Head of caudate nucleus (tissue), 42 donors: ENCODE measurements at regions not wholly inside any gene's neighbourhood (a gene's known extent, or its start where the extent isn't known, plus 50 kb on each side); places are given as distances from the start of the nearest gene placed in this dataset.

Source experiments
- DNase-seq, 42 donors: peaks; one replicate each; pipeline versions ENCODE4 v3.0.0 to v3.0.0-alpha.2; 2020 to 2021; ENCODE audit warnings: mixed read lengths in 7 of 42
- intact Hi-C: fragments of 100-400 bp; cut with DNase I; formaldehyde crosslinking; loops from one replicate; pipeline ENCODE4 v1.15.0; 2022

DNA sequence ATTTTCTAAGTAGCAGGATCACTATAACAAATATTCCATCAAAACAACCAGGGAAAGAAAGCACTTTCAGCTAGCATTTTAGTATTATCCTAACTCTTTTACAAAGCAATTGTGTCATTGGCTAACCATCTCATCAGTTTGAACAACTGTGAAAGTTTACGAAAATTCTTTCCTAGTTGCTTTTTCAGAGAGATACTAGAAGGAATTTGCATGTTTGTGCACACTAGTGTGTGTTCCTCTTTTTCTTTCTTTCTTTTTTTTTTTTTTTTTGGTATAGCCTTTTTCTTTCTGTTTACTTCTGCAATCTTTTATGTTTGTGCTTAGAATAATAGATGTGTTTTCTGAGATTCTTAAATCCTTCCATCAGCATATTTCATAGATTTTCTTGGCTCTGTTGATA lies 124.7 kb upstream of the SEMA6A start:
- intact Hi-C loops: no loop called here
- no peak for DNase-seq

DNA sequence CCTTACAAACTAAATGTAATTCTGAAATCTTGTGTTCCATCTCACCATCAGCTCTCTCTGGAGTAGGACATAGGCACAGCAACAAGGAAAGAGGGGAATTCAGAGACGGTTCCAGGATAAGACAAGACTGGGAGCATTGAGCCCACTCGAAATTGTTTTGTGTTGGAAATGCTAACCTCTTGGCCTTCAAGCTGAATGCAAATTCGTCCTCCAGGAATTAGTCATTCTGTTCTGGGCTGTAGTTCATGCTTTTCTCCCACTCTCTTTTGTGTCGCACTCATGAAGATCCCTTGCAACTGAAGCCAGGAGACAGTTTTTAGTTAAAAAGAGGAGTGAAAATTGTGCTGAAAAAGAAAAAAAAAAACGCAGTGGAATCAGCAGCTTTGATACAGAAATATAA lies 121.7 kb upstream of the SEMA6A start:
- DNase-seq: no peak
- intact Hi-C loops: no loop called here

DNA sequence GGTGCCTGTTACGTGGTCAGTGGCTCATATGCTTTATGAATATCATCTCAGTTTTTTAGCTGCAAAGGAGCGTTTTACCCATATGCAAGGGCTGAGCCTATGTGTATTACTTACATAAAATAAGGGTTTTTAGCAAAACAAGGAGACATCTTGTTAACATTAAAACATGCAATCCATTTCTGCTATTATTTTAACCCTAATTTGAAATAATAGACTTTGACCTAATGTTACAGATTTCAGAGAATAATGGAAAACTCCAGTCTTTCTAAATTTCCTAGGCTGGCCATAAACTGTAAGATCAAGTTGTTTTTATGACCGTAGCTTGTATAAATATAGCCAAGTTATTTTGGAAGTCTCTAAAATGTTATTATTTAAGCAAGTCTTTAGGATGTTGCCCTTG lies 121.1 kb upstream of the SEMA6A start:
- intact Hi-C loops: no loop called here

DNA sequence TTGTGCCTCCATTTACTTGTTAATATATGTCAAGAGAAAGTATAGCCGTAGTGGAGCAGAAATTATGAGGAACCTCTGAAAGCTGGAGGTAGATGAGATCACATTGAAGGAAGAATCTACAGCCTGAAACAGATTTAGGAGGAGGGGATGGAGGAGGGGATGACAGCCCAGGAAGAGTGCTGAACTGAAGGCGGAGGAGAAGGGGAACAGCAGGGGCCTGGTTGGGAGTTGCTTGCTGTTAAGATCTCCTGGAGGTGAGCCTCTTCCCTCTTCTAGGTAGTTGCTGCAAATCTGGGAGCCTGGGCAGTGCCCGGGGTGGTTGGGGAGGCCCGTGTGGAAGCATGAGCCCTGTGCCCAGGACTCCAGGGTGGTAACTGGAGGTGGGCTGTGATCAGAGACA lies 111.8 kb upstream of the SEMA6A start:
- intact Hi-C loops: no loop called here
- DNase-seq: no peak

More for the DNA sequence above, 121.1 kb upstream of the SEMA6A start:
- DNase-seq: no peak

DNA sequence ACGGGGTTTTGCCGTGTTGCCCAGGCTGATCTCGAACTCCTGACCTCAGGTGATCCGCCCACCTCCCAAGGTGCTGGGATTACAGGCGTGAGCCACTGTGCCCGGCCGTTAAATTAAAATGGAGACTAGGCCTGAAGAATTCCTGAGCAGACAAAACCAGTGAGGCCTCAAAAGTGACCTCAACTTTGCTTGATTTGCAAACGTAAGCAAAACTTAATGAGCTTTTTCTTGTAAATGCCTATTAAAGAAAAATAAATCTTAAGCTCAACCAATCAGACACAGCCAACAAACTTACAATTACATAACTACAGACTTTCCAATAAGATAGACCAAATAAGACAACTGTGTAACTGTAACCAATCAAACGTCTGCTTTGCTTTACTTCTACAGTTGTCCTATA lies 111.3 kb upstream of the SEMA6A start:
- intact Hi-C loops: no loop called here

DNA sequence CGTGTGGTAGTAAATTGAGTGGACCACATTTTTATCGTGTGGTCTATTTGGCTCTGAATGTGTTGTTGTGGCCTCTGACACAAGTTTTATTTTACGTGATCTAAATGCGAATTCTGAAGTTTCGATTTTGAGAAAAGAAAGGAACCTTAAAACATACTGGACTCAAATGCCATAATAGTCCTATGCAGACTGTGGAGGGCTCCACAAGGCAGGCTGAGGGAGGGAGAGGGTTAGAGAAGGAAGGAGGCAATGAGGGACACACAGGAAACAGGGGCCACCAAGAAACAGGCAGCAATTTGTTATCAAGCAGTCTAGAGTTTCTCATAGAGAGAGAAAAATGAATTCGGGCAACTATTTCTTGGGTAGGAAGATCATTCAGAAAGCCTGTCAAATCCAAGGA lies 110.4 kb upstream of the SEMA6A start:
- intact Hi-C loops: no loop called here
- no peak for DNase-seq

More for the DNA sequence above, 111.3 kb upstream of the SEMA6A start:
- DNase-seq: no peak

DNA sequence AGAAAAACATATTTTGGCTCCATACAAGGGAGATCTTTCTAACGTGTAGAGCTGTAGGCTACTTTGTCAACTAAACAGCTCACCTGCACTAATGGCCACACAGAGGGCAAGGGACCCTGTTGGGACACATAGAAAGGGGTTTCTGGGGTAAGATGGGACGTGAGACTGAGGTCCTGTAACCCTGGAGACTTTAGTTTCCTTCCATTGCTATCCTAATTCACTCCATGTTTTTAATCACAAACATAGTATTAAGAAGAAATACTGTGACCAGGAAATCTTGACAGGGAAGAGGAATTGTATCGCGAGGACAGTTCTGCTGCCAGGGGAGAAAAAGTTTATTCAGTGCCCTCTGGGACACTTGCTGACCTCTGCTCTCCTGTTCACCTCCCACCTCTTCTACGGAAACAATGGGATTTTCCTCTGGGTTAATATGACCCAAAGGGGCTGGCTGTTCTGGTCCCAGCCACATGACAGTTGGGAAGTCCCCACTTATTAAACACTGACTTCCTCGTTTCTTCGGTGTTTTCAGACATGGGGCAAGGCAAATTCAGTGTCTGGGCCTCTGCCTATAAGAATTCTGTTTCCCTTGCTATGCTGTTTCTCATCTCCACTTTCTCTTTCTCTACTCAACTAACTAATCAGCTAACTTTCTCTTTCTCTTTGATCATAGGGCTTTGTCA lies 106.9 kb upstream of the SEMA6A start:
- DNase-seq: no peak
- intact Hi-C loops: no loop called here

DNA sequence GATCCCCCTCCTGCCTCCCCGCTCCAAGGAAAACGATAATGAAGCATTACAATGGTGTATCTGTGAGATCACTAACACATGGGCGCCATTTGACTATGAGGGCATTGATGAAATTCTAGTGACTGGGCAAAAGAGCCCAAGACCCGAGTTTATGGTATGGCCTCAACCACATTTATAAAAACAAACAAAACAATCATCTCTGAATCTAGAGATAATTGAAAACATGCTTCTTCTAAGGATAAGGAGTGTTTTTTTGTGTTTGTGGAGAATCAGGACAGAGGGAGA lies 100.9 kb upstream of the SEMA6A start:
- DNase-seq: peak in 4 of 42 donors; percentile 20 to 53 (median 37)
- intact Hi-C loops: no loop called here

DNA sequence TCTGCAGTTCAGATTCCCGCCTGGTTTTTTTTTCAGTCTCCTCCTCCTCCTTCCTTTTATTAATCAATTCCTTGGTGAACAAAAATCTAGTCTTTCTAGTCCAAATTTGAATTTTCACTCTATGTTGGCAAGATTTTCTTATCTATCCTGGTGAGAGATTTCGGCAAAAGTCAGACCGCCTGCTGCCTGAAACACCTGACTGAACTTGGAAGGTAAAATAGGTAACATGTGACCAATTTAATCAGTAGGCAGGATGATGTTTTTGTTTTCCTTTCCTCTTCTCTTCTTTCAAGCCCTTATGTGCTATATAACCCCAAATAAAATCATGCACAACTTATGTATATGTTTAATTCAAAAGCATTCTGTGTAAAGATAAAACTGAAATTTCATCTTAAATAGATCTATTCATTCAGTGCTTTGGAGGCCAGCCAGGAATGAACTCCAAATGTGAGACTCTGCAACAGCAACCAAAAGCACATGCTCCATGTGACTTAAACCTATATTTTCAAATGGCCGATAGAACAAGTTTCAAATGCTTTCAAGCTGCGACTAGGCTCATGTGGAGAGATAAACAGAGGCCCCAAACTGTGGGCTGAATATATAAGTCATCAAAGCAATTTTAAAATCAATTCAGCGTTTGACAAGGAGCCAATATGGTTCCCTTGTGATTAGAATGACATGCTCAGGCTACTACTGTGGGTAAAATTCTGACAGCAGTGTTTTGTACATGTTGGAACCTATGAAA lies 100.4 kb upstream of the SEMA6A start:
- peak in 7 of 42 donors; percentile 18 to 71 (median 40) for DNase-seq
- intact Hi-C loops: no loop called here

DNA sequence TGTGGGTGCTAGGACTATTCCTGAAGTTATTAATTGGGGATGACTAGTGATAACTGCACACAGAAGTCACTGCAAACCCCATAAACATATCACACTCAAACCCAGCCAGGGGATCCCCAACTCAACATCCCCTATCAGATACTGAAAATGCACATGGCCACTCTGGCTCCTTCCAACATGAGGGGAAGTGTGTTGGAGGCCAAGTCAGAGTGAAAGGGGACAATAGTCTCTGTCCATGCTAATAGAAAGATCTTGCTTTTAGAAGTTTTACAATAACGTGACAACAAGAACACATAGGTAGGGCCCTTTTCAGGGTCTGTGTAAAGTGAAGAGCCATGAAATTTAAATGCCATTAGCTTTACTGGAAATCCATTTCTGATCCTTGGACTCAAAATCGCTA lies 98.8 kb upstream of the SEMA6A start:
- DNase-seq: no peak
- intact Hi-C loops: no loop called here

DNA sequence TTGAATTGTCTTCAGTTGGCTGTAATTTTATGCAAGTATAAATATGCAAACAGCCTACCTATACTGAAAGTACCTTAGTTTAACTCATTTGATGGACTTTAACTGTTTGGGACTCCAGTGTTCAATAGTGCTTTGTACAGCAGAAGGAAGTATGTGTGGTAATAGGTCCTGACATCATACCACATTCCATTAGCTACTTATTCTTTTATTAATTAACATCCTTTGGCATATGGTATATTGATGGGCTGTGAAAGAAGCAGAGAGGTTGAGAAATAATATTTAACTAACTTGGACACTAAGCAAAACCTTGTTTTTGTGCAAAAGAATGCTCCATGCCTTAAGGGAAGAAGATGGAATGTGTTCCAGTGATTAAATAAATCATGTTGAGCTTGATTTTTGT lies 97.6 kb upstream of the SEMA6A start:
- no peak for DNase-seq
- intact Hi-C loops: no loop called here

DNA sequence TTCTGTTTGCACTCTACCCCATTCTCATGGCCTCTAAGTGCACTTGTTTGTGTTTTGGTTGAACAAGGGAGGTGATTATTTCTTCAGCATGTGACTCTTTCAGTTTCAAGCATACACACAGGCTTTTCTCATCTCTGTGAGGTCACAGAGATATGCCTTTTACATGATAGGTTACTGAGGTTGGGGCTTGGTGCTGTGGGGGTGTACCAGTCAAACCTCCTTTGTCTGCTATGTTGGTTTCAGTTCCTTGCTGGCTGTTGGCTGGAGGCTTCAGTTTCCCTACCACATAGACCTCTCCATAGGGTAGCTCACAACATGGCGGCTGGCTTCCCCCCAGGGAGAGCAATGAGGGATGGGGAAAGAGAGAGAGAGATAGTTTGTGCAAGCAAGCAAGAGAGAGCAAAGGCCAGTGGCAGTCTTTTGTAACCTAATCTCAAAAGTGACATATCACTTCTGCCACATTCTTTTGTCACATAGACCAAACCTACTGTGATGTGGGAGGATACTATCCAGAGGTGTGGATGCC lies 96.7 kb upstream of the SEMA6A start:
- intact Hi-C loops: no loop called here
- no peak for DNase-seq

DNA sequence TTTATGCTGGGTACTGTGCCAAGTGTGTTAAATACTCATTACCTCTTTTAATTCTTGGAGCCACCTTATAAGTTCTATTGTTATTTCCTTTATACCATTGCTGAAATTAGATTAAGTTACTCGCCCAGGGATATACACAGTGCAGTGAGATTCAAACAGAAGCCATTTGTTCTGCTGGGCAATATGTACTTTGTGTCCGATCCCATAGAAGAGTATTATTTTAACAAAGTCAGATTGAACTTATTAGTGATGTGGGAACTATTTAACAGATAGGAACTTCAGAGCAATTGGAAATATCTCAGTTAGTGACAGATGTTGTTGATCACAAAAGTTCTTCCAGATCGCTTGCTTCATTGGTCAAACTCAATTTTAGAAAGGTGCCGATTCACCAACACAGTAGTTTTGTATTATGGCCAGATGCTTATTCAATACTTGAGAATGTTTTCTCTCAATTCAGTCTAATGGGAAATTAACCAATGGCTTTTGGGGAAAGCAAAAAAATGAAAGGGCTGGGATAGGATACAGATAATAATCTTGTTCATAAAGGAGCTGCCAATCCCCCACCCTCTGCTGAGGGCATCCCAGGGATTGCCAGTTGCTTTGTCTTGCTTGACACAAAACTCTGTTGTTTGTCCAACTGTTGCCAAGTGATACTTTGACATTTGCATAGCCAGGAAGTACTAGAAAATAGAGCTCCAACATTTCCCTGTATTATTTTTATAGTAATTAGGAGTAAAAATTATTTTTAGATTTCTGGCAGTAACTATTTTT lies 94.8 kb upstream of the SEMA6A start:
- DNase-seq: peak; percentile 11 to 85 (median 64)
- intact Hi-C loops: no loop called here

DNA sequence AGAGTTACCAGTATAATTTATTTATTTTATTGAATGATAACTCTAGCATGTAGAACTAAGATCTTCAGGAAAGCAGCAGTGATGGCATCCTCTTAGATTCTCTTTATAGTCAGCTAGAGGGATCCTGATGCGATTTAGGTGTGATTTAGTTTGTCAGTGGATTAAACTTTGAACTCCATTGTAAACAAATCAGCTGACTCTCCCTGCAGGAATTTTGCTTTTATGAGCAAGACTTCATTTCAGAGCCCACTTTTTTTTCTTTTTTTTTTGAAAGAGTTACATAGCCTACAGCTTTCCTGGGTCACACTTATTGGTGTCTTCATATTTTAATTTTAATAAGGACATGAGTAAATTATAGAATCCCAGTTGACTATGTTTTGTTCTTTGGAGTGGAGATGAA lies 93.8 kb upstream of the SEMA6A start:
- DNase-seq: no peak

DNA sequence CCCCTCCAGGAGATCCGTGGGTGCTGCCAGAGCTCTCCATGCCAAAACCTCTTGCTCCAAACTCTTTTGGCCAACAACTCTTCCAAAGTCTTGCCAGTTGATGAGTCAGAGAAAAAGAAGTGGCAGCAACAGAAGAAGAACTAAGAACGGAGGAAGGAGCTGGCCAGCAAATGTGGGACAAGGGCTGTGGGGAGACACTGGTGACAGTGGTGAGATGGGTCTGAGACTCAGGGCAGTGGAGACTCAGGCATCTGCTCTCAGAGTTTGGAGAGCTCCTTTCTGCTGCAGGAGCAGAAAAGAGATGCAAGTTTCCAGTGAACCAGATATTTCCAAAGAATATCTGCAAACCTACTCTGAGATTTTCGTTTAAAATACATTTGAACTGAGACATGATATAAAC lies 92.3 kb upstream of the SEMA6A start:
- DNase-seq: no peak
- intact Hi-C loops: no loop called here

More for the DNA sequence above, 93.8 kb upstream of the SEMA6A start:
- intact Hi-C loops: no loop called here

DNA sequence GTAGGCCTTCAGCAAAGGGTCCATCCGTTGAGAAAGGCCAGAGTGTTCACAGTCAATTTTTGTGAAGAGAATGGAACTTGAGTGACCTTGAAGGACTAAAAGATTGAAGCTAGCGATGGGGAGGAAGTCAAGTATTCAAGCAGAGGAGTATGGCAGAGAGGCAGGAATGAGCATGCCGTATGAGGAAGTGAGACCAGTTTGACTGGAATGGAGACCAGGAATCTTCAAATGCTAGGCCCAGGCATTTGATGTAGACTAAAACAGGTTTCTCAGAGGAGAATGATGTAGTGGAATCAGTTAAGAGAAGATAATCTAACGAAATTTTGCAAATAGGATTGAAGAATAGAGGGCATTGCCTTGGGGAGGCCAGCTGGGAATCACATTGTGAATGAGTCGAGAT lies 90.4 kb upstream of the SEMA6A start:
- intact Hi-C loops: no loop called here
- DNase-seq: no peak

DNA sequence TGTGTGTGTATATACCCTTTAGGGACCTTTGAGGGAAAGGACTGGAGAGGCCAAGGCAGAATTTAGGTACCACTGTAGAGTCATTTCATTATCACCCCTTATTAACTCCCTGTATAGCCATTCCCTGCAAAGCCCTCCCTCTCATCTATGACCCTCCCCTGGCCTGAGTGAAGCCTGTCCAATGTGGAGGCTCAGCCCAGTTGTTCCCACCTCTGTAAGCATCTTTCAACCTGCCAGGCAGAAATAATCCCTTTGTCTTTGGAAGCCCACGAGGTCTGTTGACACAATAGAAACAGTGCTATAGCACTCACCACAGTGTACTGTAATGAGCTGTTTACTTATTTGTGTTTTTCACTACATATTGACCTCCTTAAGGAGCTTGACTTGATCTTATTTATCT lies 88.5 kb upstream of the SEMA6A start:
- DNase-seq: no peak
- intact Hi-C loops: no loop called here

DNA sequence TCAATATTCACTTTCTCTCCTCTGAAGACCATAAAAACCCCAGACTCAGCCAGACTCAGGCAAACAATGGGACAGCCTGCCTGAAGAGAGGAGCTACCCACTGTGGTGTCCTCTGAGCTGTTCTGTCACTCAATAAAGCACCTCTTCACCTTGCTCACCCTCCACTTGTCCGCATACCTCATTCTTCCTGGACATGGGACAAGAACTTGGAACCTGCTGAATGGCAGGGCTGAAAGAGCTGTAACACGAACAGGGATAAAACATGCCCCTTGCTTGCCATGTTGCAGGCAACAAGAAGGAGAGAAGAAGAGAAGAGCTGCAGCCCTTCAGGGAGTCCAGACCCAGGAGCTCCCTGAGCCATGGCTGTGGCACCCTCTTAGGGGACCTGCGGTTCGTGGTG lies 86.8 kb upstream of the SEMA6A start:
- intact Hi-C loops: no loop called here
- no peak for DNase-seq

DNA sequence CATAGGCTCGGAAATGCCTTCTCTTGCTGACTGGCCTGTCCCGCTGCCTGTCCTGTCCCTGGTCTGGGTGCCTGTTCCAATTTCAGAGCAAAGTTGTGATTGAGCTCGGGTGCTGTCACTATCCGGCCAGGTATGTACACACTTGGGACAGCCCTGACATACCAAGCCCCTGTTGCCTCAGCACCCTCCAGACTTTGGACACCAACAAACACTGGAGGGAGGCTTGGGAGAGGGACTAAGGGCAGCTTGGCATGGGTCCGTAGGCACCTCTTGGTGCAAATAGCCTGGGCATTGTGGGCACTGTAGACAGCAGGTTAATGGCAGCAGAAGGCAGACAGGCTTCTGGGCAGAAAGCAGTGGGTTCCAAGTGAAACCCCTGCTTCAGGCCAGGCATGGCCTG lies 86.3 kb upstream of the SEMA6A start:
- DNase-seq: no peak
- intact Hi-C loops: no loop called here

DNA sequence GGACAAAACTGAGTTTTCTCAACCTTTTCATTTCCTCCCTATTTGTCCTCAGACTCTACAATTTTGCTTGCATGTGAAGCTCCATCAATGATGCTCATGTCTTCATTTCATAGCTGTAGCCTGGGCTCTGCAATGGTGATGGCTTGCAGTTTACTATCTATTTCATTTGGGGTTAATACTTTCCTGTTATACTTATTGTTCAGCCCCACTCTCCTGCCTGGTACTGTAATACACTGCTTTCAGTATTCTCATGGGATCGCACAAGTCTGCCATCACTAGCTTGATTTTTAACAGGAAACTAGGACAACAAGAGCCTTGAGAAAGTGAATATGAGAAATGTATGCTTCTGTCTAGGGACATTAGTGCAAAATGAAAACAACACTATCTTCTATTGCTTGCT lies 84.2 kb upstream of the SEMA6A start:
- intact Hi-C loops: no loop called here
- no peak for DNase-seq
